NCI-H1105 treated with DMSO at 0.1 percent for 48 hours (cell line): ENCODE measurements at regions not wholly inside any gene's neighbourhood (a gene's known extent, or its start where the extent isn't known, plus 50 kb on each side); places are given as distances from the start of the nearest gene placed in this dataset.

Source experiments
- DNase-seq: peaks from one replicate; lab custom pipeline; 2025; lab: John Stamatoyannopoulos, UW

- DNase-seq, result no peak
These were observed 86.4 kb downstream of the FOXL1 start for GRCh38 chr16:86664522-86665318.

- no peak for DNase-seq
These were observed 86.9 kb downstream of the FOXL1 start for GRCh38 chr16:86665319-86665675.

- DNase-seq, result no peak
These were observed 87.6 kb downstream of the FOXL1 start for GRCh38 chr16:86665929-86666328.

- DNase-seq, result no peak
These were observed 88.7 kb downstream of the FOXL1 start for GRCh38 chr16:86667035-86667434.

- no peak for DNase-seq
These were observed 90.0 kb downstream of the FOXL1 start for GRCh38 chr16:86668136-86668910.

- no peak for DNase-seq
These were observed 91.0 kb downstream of the FOXL1 start for GRCh38 chr16:86669285-86669805.

GRCh38 chr16:86669937-86670749 is 91.8 kb downstream of the FOXL1 start:
- DNase-seq, result no peak

- no peak for DNase-seq
These were observed 92.4 kb downstream of the FOXL1 start for GRCh38 chr16:86670750-86671234.

- no peak for DNase-seq
These were observed 93.3 kb downstream of the FOXL1 start for GRCh38 chr16:86671486-86672178.

GRCh38 chr16:86672179-86672863 is 94.0 kb downstream of the FOXL1 start:
- DNase-seq, result no peak

- no peak for DNase-seq
These were observed 95.0 kb downstream of the FOXL1 start for GRCh38 chr16:86673090-86673955.

- DNase-seq, result no peak
These were observed 95.7 kb downstream of the FOXL1 start for GRCh38 chr16:86673956-86674453.

GRCh38 chr16:86676254-86676670 is 97.9 kb downstream of the FOXL1 start:
- DNase-seq, result no peak

GRCh38 chr16:86679490-86679889 is 101.1 kb downstream of the FOXL1 start:
- no peak for DNase-seq

GRCh38 chr16:86680162-86680561 is 101.8 kb downstream of the FOXL1 start:
- no peak for DNase-seq

- no peak for DNase-seq
These were observed 102.3 kb downstream of the FOXL1 start for GRCh38 chr16:86680661-86681030.

GRCh38 chr16:86681031-86681756 is 102.8 kb downstream of the FOXL1 start:
- DNase-seq, result no peak

GRCh38 chr16:86681757-86682106 is 103.4 kb downstream of the FOXL1 start:
- DNase-seq, result no peak

GRCh38 chr16:86682219-86682904 is 104.0 kb downstream of the FOXL1 start:
- DNase-seq, result no peak
